ENCODE measurements at regions not wholly inside any gene's neighbourhood (a gene's known extent, or its start where the extent isn't known, plus 50 kb on each side); places are given as distances from the start of the nearest gene placed in this dataset.

GRCh38 chr5:24208686-24209106 is 436.1 kb downstream of the CDH10 start:
- TF ChIP-seq, protein P1, sequence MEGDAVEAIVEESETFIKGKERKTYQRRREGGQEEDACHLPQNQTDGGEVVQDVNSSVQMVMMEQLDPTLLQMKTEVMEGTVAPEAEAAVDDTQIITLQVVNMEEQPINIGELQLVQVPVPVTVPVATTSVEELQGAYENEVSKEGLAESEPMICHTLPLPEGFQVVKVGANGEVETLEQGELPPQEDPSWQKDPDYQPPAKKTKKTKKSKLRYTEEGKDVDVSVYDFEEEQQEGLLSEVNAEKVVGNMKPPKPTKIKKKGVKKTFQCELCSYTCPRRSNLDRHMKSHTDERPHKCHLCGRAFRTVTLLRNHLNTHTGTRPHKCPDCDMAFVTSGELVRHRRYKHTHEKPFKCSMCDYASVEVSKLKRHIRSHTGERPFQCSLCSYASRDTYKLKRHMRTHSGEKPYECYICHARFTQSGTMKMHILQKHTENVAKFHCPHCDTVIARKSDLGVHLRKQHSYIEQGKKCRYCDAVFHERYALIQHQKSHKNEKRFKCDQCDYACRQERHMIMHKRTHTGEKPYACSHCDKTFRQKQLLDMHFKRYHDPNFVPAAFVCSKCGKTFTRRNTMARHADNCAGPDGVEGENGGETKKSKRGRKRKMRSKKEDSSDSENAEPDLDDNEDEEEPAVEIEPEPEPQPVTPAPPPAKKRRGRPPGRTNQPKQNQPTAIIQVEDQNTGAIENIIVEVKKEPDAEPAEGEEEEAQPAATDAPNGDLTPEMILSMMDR (IDR thresholded peaks at IDR 0.05 in 2 of 3, conservative IDR thresholded peaks at IDR 0.05 in 1 of 3; ENCODE audit: insufficient read depth in 2 of 3, low read depth in 1 of 3, low read length in 3 of 3), result no peak
- TF ChIP-seq, protein P2, sequence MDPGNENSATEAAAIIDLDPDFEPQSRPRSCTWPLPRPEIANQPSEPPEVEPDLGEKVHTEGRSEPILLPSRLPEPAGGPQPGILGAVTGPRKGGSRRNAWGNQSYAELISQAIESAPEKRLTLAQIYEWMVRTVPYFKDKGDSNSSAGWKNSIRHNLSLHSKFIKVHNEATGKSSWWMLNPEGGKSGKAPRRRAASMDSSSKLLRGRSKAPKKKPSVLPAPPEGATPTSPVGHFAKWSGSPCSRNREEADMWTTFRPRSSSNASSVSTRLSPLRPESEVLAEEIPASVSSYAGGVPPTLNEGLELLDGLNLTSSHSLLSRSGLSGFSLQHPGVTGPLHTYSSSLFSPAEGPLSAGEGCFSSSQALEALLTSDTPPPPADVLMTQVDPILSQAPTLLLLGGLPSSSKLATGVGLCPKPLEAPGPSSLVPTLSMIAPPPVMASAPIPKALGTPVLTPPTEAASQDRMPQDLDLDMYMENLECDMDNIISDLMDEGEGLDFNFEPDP (CRISPR knock-in tag; IDR thresholded peaks at IDR 0.05), result no peak
- TF ChIP-seq BACH1 (tag; IDR thresholded peaks at IDR 0.05) (no peak), SNRNP70 (optimal IDR thresholded peaks at IDR 0.05; ENCODE audit: low read depth, low read length) (no peak)
- TF ChIP-seq, protein P3, sequence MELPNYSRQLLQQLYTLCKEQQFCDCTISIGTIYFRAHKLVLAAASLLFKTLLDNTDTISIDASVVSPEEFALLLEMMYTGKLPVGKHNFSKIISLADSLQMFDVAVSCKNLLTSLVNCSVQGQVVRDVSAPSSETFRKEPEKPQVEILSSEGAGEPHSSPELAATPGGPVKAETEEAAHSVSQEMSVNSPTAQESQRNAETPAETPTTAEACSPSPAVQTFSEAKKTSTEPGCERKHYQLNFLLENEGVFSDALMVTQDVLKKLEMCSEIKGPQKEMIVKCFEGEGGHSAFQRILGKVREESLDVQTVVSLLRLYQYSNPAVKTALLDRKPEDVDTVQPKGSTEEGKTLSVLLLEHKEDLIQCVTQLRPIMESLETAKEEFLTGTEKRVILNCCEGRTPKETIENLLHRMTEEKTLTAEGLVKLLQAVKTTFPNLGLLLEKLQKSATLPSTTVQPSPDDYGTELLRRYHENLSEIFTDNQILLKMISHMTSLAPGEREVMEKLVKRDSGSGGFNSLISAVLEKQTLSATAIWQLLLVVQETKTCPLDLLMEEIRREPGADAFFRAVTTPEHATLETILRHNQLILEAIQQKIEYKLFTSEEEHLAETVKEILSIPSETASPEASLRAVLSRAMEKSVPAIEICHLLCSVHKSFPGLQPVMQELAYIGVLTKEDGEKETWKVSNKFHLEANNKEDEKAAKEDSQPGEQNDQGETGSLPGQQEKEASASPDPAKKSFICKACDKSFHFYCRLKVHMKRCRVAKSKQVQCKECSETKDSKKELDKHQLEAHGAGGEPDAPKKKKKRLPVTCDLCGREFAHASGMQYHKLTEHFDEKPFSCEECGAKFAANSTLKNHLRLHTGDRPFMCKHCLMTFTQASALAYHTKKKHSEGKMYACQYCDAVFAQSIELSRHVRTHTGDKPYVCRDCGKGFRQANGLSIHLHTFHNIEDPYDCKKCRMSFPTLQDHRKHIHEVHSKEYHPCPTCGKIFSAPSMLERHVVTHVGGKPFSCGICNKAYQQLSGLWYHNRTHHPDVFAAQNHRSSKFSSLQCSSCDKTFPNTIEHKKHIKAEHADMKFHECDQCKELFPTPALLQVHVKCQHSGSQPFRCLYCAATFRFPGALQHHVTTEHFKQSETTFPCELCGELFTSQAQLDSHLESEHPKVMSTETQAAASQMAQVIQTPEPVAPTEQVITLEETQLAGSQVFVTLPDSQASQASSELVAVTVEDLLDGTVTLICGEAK (IDR thresholded peaks at IDR 0.05), result no peak
- TF ChIP-seq, protein P3 (CRISPR knock-in tag; IDR thresholded peaks at IDR 0.05), result no peak
